GM19372 (cell line): ENCODE measurements at regions not wholly inside any gene's neighbourhood (a gene's known extent, or its start where the extent isn't known, plus 50 kb on each side); places are given as distances from the start of the nearest gene placed in this dataset.
"Not testable (repeated sequence)": the region's sequence is repeated elsewhere in the genome, so short reads cannot be mapped to it uniquely, and the experiment has no call there.

Experiments
- ATAC-seq: cut with Tn5 transposase; IDR thresholded peaks from one replicate; pipeline ENCODE4 v1.9.1; 2021; ENCODE audit warnings: mild to moderate bottlenecking, low read depth, moderate library complexity; ENCODE audit not compliant: unreplicated experiment

- no peak for ATAC-seq
Measured at GRCh38 chr10:91077549-91078071, 142.9 kb upstream of the PCGF5 start.

GRCh38 chr10:91080776-91081175 lies 139.7 kb upstream of the PCGF5 start:
- no peak for ATAC-seq

- ATAC-seq: no peak
Measured at GRCh38 chr10:91082447-91082846, 138.0 kb upstream of the PCGF5 start.

- no peak for ATAC-seq
Measured at GRCh38 chr10:91088300-91089140, 131.9 kb upstream of the PCGF5 start.

GRCh38 chr10:91090761-91091529 lies 129.5 kb upstream of the PCGF5 start:
- no peak for ATAC-seq

- ATAC-seq: no peak
Measured at GRCh38 chr10:91091780-91092179, 128.7 kb upstream of the PCGF5 start.

- ATAC-seq: no peak
Measured at GRCh38 chr10:91096274-91096673, 124.2 kb upstream of the PCGF5 start.

GRCh38 chr10:91097313-91097712 lies 123.2 kb upstream of the PCGF5 start:
- no peak for ATAC-seq

- ATAC-seq: not testable (repeated sequence)
Measured at GRCh38 chr10:91098021-91098420, 122.4 kb upstream of the PCGF5 start.

- ATAC-seq: no peak
Measured at GRCh38 chr10:91103384-91104192, 116.9 kb upstream of the PCGF5 start.

- no peak for ATAC-seq
Measured at GRCh38 chr10:91104193-91105041, 116.0 kb upstream of the PCGF5 start.

GRCh38 chr10:91105269-91105668 lies 115.2 kb upstream of the PCGF5 start:
- ATAC-seq: no peak

- no peak for ATAC-seq
Measured at GRCh38 chr10:91108820-91109219, 111.6 kb upstream of the PCGF5 start.

GRCh38 chr10:91111060-91111459 lies 109.4 kb upstream of the PCGF5 start:
- ATAC-seq: no peak

GRCh38 chr10:91115618-91116390 lies 104.7 kb upstream of the PCGF5 start:
- ATAC-seq: no peak

- no peak for ATAC-seq
Measured at GRCh38 chr10:91117505-91117904, 103.0 kb upstream of the PCGF5 start.

- ATAC-seq: no peak
Measured at GRCh38 chr10:91120348-91120747, 100.1 kb upstream of the PCGF5 start.

GRCh38 chr10:91123261-91123660 lies 97.2 kb upstream of the PCGF5 start:
- ATAC-seq: no peak

- no peak for ATAC-seq
Measured at GRCh38 chr10:91124016-91124415, 96.4 kb upstream of the PCGF5 start.
